COLO829 (cell line): ENCODE measurements at regions not wholly inside any gene's neighbourhood (a gene's known extent, or its start where the extent isn't known, plus 50 kb on each side); places are given as distances from the start of the nearest gene placed in this dataset.

ENCODE experiments used
- DNase-seq: peaks from one replicate; pipeline ENCODE4 v3.0.0; 2012; ENCODE audit warnings: low spot score

DNA sequence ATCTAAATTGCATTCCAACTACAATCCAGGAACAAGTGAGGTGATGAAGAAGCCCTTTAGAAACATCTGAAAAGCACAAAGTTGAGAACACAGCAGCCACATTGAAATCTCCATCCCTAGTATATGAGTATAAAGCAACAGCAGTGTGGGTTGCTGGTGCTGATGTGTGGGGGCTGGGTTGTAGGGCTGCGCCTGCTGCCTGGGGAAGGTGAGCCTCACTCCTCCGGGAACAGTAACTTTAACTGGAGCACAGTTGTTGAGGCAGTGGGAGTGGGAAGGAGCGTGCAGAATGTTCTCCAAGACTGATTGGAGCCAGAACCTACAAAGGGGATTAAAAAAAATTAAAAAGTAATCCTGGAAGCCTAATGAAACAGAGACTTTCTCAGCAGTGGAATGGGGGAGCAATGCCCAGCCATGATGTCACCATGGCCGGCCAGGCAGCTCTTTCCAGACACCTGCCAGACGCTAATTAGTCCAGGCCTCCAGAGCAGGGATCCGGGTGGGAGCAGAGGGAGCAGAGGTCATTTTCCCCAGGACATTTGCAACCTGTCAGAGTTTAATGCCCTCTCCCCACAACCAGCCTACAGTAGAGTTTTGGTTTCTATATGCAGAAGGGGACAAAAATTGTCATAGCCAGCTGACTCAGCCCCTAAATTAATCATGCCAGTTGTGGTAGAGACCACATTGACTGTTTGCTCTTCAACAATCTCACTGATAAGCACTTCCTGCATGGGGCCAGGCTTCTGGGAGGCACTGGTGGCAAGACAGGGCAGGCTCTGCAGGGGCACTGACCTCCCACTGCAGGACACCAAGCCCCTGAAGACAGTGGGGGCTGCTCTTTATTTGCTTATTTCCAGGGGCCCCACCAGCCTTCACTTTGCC, 133.0 kb upstream of the ZNF32 start:
- DNase-seq = no peak

DNA sequence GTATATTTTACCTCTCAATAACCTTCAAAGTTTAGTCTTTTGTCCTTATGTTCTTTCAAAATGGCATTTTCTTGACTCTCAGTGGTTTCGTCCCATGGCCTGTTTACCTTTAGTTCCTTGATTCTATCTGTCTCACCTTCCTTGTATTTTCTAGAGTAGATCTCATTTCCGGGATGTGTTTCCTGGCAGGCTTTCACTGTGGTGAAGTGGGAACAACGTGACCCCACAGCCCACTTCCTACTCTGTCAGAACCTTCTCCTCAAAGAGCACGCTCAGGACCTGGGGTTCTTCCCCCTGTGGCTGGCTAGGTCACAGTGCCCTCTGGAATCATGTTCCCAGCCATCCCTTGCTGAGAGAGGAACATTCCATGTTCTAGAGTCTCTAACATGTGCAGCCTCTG, 129.9 kb upstream of the ZNF32 start:
- DNase-seq = no peak

DNA sequence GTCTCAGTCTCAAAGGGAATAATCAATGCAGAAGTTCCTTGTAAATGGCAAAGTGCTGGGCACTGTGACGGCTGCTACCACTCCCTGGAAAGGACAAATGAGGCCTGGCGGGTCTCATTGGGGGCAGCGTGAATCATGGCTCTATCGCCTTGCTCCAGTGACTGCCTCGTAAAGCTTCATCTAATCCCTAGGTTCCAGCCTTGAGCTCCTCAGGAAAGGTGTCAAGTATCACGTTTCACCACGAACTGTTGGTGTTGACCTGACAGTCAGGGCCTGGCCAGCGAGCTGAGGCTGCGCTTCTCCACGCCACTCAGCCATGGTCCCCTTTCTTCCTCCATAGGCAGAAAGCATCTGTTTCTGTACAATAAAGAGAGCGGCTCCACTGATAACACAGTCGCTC, 126.7 kb upstream of the ZNF32 start:
- no peak for DNase-seq

GRCh38 chr10:43774234-43774769, 125.6 kb upstream of the ZNF32 start:
- no peak for DNase-seq

DNA sequence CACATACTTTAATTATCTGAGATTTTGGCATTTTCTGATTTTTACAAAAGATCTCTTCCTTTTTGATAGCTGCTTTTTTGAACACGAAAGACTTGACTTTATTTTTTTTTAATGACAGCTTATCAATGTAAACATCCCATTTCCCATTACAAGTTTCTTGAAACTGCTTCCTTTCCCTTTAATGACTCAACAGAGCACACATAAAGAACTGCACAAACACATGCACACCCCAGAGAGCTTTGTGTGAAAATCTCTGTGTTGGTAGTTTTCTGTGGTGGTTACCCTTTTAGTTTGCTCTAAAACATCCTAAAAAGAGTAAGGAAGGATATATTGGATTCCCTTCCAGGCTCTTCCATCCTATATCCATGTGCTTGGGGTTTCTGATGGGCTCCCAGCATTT, 125.1 kb upstream of the ZNF32 start:
- no peak for DNase-seq

GRCh38 chr10:43772171-43772570, 123.5 kb upstream of the ZNF32 start:
- no peak for DNase-seq

DNA sequence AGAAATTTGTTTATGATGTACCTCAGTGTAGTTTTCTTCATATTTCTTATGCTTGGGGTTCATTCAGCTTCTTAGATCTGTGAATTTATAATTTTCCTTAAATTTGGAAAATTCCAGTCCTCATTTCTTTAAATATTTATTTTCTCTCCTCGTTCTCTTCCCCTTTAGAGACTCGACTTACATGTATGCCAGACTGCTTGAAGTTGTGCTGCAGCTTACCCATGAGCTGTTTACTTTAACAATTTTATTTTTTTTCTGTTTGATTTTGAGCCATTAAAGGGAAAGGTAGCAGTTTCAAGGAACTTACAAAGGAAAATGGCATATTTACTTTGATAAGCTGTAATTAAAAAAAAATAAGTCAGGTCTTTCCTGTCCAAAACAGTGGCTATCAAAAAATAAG, 123.0 kb upstream of the ZNF32 start:
- DNase-seq = no peak

- DNase-seq = no peak
Measured at GRCh38 chr10:43765516-43765915, 116.8 kb upstream of the ZNF32 start.

GRCh38 chr10:43763846-43764245, 115.2 kb upstream of the ZNF32 start:
- no peak for DNase-seq

GRCh38 chr10:43760514-43760913, 111.8 kb upstream of the ZNF32 start:
- DNase-seq = no peak

GRCh38 chr10:43759216-43759615, 110.5 kb upstream of the ZNF32 start:
- DNase-seq = no peak

GRCh38 chr10:43756341-43756740, 107.7 kb upstream of the ZNF32 start:
- DNase-seq = no peak

- DNase-seq = no peak
Measured at GRCh38 chr10:43754569-43755260, 106.0 kb upstream of the ZNF32 start.

GRCh38 chr10:43753397-43754061, 104.8 kb upstream of the ZNF32 start:
- no peak for DNase-seq

DNA sequence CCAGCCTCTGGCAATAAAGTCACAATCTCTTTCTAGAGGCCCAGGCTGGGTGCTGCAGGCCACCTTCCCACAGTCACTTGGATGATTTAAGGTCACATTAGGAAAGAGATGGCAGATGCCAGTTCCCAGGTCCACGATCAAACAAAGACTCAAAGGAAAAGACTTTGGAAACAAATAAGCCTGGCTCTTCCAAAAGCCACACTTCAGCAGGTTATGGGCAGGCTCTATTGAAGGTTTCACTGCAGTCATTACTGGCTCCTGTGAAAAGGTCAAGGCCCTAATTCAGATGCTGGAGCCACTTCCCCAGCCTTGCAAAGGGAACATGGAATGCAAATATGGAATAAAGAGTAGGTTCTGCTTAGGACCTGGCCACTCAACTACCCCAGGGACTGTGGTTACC, 104.0 kb upstream of the ZNF32 start:
- DNase-seq = no peak

GRCh38 chr10:43751646-43752045, 103.0 kb upstream of the ZNF32 start:
- no peak for DNase-seq

GRCh38 chr10:43749940-43750552, 101.4 kb upstream of the ZNF32 start:
- no peak for DNase-seq

DNA sequence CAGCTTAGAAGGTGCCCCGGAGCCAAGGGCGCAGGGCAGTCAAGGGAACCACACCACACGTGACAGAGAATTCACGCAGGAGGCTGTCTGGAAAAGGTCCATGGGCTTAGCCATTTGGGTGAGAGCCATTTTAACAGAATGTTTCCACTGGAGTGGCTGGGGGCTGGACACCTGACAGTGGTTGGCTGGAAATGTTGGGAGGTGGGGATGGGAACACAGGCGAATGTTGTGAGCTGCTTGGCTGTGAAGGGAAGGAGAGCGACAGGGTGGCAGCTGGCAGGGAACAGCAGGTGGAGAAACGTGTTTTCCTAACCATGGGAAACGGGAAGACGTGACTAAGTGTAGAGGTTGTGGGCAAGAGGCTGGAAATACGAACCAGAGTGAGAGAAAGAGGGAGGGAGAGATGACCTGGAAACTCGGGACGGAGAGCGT, 100.5 kb upstream of the ZNF32 start:
- DNase-seq = no peak

GRCh38 chr10:43748560-43748959, 99.9 kb upstream of the ZNF32 start:
- DNase-seq = no peak

DNA sequence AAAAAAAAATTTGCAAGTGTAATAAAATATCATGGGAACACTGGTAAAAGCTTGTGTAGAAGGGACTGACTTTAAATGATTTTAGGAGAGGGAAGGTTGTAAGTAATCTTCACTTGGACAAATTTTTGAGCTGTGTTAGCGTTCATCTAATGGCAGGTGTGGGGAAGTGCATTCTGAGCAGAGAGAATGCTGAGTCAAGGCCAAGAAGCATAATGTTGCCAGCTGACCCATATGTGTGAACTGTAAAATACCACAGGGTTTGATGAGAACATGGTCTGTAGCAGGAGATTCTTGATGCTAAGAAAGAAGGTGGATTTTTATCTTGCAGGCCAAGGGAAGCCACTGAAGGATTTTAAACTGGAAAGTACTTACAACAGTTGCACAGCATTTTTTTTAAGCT, 98.2 kb upstream of the ZNF32 start:
- DNase-seq = no peak

DNA sequence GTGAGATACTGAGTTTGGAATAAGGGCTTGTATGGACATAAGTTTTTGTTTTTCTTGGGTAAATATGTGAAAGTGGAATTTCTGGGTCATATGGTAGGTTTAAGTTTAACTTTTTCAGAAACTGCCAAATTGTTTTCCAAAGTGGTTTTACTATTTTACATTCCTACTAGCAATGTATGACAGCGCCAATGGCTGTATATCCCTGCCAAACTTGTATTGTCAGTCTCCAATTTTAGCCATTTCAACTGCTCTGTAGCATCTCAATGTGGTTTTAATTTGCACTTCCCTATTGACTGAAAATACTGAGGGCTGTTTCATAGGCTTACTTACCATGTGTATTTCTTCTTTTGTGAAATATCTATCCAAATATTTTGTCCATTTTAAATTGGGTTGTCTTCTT, 90.5 kb upstream of the ZNF32 start:
- DNase-seq = no peak

GRCh38 chr10:43737003-43737402, 88.3 kb upstream of the ZNF32 start:
- no peak for DNase-seq
